HEK293 (cell line): ENCODE measurements at regions not wholly inside any gene's neighbourhood (a gene's known extent, or its start where the extent isn't known, plus 50 kb on each side); places are given as distances from the start of the nearest gene placed in this dataset.

Experiments
- CTCF ChIP-seq: fragments of 450-650 bp; formaldehyde crosslinking; IDR thresholded peaks from 2 replicates; pipeline ENCODE4 v1.5.1; 2016; ENCODE audit warnings: missing biosample characterization, missing genetic modification characterization
- REPIN1 ChIP-seq: fragments of 450-650 bp; formaldehyde crosslinking; IDR thresholded peaks from 2 replicates; pipeline ENCODE4 v1.5.1; 2017; ENCODE audit warnings: missing biosample characterization, missing genetic modification characterization, low read depth
- TCF7L2 ChIP-seq: IDR thresholded peaks from 2 replicates; pipeline ENCODE4 v1.6.1; 2011; ENCODE audit warnings: low read depth, mild to moderate bottlenecking, inconsistent platforms, low read length, moderate library complexity, borderline replicate concordance
- TSHZ1 ChIP-seq: fragments of 450-650 bp; formaldehyde crosslinking; IDR thresholded peaks from 2 replicates; pipeline ENCODE4 v1.5.1; 2016; ENCODE audit warnings: missing biosample characterization, missing genetic modification characterization, borderline replicate concordance
- YY1 ChIP-seq: fragments of 450-650 bp; formaldehyde crosslinking; IDR thresholded peaks from 2 replicates; pipeline ENCODE4 v1.5.1; 2018; ENCODE audit warnings: missing biosample characterization, missing genetic modification characterization
- ZBTB21 ChIP-seq: fragments of 450-650 bp; formaldehyde crosslinking; IDR thresholded peaks from 2 replicates; pipeline ENCODE4 v1.5.1; 2017; ENCODE audit warnings: missing biosample characterization, missing genetic modification characterization
- ZNF292 ChIP-seq: fragments of 450-650 bp; formaldehyde crosslinking; IDR thresholded peaks from 2 replicates; pipeline ENCODE4 v1.5.1; 2016; ENCODE audit warnings: low read depth, missing biosample characterization, missing genetic modification characterization, borderline replicate concordance
- ZNF416 ChIP-seq: fragments of 450-650 bp; formaldehyde crosslinking; IDR thresholded peaks from 2 replicates; pipeline ENCODE4 v1.5.1; 2016; ENCODE audit warnings: missing biosample characterization, missing genetic modification characterization

- no peak for TF ChIP-seq CTCF (tag by site-specific recombination)
- no peak for TF ChIP-seq ZBTB21 (tag by site-specific recombination)
- TF ChIP-seq REPIN1 (tag by site-specific recombination) = no peak
- TF ChIP-seq ZNF416 (tag by site-specific recombination) = no peak
- no peak for TF ChIP-seq ZNF292 (tag by site-specific recombination)
- no peak for TF ChIP-seq TCF7L2
- no peak for TF ChIP-seq YY1
- no peak for TF ChIP-seq TSHZ1
Measured at GRCh38 chr6:21970569-21971300, 326.1 kb downstream of the PRL start.
